ENCODE measurements at regions not wholly inside any gene's neighbourhood (a gene's known extent, or its start where the extent isn't known, plus 50 kb on each side); places are given as distances from the start of the nearest gene placed in this dataset.
"Not testable (repeated sequence)": the region's sequence is repeated elsewhere in the genome, so short reads cannot be mapped to it uniquely, and the experiment has no call there.

DNA sequence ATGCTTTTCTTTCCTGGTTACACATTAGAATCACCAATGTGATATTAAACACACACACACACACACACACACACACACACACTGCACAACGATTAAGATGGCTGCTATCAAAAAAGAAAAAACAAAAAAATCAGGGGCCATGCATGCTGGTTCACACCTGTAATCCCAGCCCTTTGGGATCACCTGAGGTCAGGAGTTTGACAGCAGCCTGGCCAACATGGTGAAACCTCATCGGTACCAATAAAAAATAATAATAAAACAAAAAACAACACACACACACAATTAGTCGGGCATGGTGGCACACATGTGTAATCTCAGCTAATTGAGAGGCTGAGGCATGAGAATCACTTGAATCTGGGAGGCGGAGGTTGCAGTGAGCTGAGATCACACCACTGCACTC is 5290.8 kb upstream of the TPTE start:
- not testable (repeated sequence) for TF ChIP-seq CTCF (IDR thresholded peaks at IDR 0.05; ENCODE audit: insufficient read depth, low read length, poor library complexity, severe bottlenecking); EZH2phosphoT487 (conservative IDR thresholded peaks at IDR 0.05; ENCODE audit: low read length)
